Skin of body (tissue), 1 donor: ENCODE measurements at regions not wholly inside any gene's neighbourhood (a gene's known extent, or its start where the extent isn't known, plus 50 kb on each side); places are given as distances from the start of the nearest gene placed in this dataset.
"Not testable (repeated sequence)": the region's sequence is repeated elsewhere in the genome, so short reads cannot be mapped to it uniquely, and the experiment has no call there.

Source experiments
- DNase-seq: peaks from one replicate; lab custom pipeline; 2025; lab: John Stamatoyannopoulos, UW

DNA sequence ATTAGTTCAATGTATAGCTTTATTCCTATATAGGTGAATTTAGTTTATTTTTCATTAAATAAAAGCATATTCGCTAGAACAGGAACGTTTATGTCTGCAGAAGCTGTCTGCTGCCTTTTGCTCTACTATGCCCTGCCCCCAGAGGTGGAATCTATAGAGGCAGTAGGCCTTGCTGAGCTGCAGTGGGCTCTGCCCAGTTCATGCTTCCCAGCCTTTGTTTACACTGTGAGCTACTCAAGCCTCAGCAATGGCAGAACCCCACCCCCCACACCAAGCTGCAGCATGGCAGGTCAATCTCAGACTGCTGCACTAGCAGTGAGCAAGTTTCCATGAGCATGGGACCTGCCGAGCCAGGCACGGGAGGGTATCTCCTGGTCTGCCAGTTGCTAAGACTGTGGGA is 473.3 kb upstream of the CCNG1 start:
- DNase-seq, result not testable (repeated sequence)

DNA sequence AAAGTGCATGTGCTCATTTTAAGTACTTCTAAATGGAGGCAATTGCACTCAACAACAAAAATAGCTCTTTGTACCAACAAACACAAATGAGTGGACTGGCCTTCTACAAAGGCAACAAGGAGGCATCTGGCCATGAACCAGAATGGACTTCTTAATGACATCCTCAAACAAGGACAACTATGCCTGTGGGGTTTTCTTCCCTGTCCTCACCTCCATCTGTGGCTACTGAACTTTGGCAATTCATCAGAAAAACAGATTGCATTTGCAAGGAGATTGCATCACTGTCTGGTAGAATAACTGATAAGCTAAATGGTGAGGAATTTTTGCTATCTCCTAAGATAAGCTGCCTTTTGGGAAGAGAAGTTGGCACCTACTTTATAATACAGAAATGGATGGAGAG is 447.3 kb upstream of the CCNG1 start:
- DNase-seq, result no peak

- DNase-seq, result no peak
Observed at GRCh38 chr5:162990856-162991497, 446.4 kb upstream of the CCNG1 start.

DNA sequence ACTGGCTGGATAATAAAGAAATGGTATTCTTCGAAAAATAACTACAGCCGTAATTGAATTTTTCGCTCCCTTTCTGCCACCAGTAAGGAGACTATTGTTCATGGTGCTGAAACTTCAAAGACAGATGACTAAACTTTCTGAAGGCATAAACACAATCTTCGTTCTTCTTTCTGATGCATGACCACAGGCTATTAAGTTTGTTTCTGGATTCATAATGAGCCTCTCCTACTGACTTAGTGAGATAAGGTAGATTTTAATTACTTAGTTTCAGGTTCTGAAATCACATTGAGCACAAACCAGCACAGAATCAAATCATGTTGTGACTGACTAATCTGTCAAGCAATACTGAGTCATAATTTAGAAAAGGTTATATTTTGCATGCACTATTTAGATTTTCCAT is 441.8 kb upstream of the CCNG1 start:
- DNase-seq, result no peak

DNA sequence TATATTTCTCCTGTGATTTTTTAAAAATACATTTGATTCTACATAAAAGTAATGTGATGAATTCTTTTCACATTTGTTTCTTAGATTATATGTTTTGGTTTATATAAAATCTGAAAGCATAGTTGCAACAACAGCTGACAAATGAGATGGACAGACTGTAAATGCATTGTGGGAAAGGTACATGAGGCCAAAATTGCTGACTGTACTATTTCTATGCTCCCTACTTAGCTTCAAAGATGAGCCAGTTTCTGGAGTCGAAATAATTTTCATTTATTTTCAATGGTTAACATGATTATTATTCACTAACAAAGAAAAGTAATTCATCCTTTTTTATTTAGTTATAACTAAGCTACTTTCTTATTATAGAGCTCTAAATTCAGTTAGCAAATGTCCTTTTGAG is 441.3 kb upstream of the CCNG1 start:
- no peak for DNase-seq

- no peak for DNase-seq
Observed at GRCh38 chr5:163005949-163006348, 431.4 kb upstream of the CCNG1 start.

DNA sequence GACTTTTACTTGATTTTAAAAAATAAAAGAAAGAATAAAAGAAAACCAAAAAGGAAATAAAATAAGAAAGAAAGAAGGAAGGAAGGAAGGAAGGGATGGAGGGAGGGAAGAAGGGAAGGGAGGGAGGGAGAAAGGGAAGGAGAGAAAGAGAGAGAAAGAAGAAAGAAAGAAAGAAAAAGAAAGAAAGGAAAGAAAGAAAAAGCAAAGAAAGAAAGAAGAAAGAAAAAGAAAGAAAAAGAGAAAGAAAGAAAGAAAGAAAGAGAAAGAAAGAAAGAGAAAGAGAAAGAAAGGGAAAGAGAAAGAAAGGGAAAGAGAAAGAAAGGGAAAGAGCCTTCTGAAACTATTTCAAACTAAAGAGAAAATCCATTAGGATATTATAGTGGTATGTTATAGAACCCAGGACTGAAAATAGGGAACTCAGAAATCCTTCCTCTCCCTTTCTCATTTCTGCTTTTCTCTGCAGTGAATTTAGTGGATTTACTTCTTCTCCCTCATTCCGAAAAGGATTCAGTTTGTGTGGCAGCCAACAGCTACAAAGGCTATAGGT is 414.7 kb upstream of the CCNG1 start:
- DNase-seq, result no peak

DNA sequence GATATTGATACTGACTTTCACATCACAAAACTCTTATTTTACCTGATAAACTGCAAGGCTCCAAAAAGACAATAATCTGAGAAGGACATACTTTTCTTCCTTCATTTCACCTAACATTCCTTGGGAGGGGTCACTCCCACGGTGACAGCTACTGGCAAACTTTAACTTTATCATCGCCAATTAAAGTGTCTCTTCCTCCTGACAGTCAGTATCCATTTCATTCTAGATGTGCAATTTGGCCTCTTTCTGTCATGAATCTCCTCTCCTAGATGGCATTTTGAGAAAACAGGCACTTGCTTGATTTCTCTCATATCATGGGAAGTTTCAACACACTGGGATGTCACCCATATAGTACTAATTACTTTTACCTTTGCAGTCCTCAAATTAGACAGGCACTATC is 413.5 kb upstream of the CCNG1 start:
- DNase-seq, result no peak

DNA sequence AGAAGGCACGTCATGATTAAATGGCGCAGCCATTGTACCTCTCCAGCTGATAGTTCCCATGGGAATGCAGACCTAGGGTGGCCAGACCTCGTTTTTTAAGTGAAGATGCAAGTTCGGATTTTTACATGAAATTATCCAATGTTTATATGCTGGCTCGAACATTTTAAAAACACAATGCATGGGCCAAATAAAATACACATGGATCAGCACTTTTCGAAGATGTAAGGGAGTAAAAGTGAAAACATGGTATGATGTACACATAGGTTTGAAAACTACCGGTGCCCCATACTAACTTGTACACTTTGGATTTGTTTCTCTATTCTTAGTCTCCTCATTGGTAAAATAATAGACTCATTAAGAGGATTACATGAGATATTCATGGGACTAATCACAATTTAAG is 412.5 kb upstream of the CCNG1 start:
- no peak for DNase-seq

DNA sequence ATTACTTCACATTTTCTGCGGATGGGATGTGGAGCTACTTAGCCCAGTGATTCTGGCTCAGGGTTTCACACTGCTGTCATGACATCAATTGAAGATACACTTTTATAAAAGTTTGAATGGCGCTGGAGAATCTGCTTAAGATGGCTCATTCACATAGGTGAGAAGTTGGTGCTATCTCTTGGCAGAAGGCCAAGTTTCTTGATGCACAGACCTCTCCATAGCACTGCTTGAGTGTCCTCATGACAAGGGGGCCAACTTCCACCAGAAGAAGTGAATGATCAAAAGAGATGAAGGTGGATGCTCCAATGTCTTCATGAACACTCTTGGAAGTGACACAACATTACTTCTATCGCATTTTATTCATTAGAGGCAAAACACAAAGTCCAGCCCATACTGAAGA is 403.7 kb upstream of the CCNG1 start:
- DNase-seq, result no peak

DNA sequence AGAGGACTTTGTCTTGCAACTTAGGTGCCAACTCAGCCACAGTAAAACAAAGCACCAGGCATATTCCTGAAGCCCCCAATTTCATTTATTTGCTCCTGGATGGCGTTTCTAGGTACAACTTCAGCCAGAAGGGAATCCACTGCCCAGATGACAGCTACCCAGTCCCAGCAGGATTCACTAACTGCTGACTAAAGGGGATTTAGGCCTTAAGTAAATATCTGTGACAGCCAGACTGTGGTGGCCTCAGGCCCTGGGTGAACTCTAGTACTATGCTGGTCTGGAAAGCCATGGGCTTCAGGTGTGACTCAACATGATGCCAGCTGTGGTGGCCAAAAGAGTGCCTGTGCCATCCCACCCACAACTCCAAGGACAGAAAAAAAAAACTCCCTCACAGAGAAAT is 396.1 kb upstream of the CCNG1 start:
- no peak for DNase-seq

DNA sequence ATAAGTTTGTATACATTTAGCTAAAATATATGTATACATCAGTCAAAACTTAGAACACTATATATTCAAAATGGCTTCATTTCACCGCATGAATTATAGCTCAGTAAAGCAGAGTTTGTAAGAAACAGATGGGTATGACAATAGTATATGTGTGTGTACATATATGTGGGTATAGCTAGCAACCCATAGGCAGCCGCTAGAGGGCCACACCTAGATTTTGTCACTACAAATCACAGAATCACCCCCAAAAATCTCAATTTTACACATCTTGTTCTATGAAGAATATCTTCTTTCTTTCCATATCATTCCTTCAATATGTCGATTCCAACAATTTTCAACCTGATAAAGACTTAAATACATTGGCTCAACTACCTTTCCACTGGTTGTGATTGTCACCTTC is 357.8 kb upstream of the CCNG1 start:
- no peak for DNase-seq

DNA sequence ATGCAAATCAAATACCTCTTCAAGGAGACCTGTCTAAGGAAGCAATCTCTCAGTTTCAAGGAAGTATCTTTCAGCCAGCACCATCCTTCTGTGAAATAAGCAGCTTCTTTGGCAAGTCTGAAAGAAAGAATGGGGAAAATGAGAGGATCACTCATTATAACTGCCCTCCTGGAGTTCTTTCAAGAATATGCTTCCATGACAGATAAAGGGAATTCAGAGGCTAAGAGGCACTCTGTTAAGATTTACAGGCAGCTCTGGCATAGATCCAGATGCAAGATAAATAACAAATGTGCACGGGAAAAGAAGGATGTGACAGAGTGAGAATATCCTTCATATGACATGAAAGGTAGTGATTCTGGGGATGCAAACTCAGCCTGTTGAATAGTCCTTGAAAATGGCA is 348.2 kb upstream of the CCNG1 start:
- DNase-seq, result no peak

- DNase-seq, result no peak
Observed at GRCh38 chr5:163089926-163090325, 347.5 kb upstream of the CCNG1 start.

- DNase-seq, result no peak
Observed at GRCh38 chr5:163094492-163095180, 342.8 kb upstream of the CCNG1 start.

DNA sequence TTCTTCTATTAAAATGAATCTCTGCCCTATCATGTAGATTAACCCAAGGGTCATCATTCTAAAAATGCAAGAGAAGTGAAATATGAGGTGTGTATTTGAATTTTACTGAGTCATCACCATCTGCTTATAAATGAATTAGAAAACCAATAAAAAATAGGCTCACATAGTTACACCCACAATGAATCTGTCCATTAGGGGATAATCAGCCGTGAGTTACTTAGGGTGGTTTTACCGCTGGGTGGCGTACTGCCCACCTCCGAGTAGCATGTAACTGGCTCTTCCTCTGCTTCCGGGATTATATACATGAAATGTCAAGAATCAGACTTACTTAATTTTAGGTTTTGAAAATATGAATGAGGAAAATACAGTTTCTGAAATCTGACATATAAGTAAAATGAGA is 332.9 kb upstream of the CCNG1 start:
- no peak for DNase-seq

DNA sequence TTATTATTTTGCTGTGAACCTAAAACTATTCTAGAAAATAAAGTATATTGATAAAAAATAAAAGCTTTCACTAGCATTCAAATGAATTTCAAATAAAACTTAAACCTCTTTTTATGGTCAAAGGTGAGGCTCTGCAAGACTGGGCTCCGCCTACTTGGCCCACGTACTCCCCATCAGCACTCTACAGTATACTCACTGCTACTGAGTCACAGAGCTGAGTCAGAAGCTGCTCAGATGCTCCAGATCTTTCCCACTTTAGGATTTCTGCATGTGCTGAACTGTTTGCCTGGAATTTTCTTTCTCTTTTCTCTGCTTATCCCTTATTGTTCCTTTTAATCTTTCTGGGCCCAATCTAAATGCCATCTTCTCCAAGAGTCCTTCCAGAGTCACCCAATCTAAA is 331.9 kb upstream of the CCNG1 start:
- DNase-seq, result no peak

DNA sequence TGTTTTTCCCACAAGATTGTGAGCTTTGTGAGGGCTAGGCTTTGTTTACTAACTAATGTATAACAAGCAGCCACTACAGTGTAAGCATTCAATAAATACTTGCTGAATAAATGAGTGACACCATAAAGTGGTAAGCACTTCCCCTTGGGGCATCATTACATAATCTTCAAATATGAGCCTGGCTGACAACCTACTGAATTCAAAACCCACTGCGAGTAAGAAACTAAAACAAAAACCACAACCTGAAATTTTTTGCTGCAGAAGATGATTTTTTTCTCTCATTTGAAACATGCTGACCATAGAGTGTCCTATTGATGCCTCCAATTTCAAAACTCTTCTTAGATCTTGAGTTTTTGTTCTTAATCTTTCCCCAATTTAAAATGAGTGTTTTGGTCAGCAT is 331.3 kb upstream of the CCNG1 start:
- DNase-seq, result no peak

DNA sequence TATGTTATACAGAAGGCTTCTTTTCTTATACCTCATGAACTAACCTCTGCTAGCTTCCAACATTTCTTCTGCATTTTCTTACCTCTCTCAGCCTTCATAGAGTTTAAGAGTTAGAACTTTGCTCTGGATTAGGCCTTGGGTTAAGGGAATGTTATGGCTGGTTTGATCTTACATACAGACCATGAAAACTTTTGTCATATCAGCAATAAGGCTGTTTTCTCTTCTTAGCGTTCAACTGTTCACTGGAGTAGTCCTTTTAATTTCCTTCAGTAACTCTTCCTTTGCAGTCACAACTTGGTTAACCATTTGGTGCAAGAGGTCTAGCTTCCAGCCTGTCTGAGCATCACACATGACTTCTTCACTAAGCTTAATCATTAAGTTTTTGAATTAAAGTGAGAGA is 329.0 kb upstream of the CCNG1 start:
- no peak for DNase-seq

GRCh38 chr5:163115011-163115410 is 322.4 kb upstream of the CCNG1 start:
- no peak for DNase-seq

GRCh38 chr5:163116618-163117017 is 320.8 kb upstream of the CCNG1 start:
- not testable (repeated sequence) for DNase-seq

- no peak for DNase-seq
Observed at GRCh38 chr5:163134061-163134460, 303.3 kb upstream of the CCNG1 start.

DNA sequence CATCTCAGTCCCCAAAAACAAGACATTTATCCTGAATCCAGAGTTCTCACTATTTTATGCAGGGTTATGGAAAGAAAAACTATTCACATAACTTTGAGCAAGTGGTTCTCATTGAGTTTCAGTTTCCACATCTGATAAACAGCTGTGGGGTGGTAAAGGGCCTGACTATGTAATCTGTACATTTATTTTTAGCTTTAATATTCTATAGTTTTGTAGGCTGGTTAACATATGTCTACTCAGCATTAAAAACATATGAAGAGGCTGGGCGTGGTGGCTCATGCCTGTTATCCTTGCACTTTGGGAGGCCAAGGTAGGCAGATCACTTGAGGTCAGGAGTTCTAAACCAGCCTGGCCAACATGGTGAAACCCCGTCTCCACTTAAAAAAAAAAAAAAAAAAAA is 301.5 kb upstream of the CCNG1 start:
- peak; percentile 81 for DNase-seq
